ENCODE measurements at regions not wholly inside any gene's neighbourhood (a gene's known extent, or its start where the extent isn't known, plus 50 kb on each side); places are given as distances from the start of the nearest gene placed in this dataset.

GRCh38 chr11:32265911-32266310, 169.4 kb downstream of the WT1 start:
- Mint-ChIP-seq H3K27ac (no peak overlapping the region), H3K4me3 (no peak overlapping the region), H3K4me1 (no peaks in the 10 kb centered on the region), H3K27me3 (peaks cover 8 to 13% of the 10 kb centered on the region in 2 donors), H3K9me3 (peaks cover 0 to 3% (median 0%) of the 10 kb centered on the region in 8 donors), H3K36me3 (no peaks in the 10 kb centered on the region)
- Histone ChIP-seq H3K27ac (ENCODE audit: low read depth, low read length) (no peak overlapping the region), H3K4me3 (ENCODE audit: low read length in 2 of 2) (no peak overlapping the region), H3K4me1 (ENCODE audit: insufficient read depth, low read length) (no peaks in the 10 kb centered on the region), H3K27me3 (ENCODE audit: insufficient read depth, low read length) (no peaks in the 10 kb centered on the region), H3K9me3 (ENCODE audit: control insufficient read depth in 1 of 2, low read length in 2 of 2) (no peaks in the 10 kb centered on the region), H3K36me3 (ENCODE audit: insufficient read depth, low read length) (no peaks in the 10 kb centered on the region)
- ChIA-PET CTCF (ENCODE audit: partially characterized antibody) (no interaction called here), POLR2A (ENCODE audit: partially characterized antibody) (no interaction called here)
- intact Hi-C loops (cut with micrococcal nuclease), result no loop called here
- no peak for DNase-seq

- Mint-ChIP-seq H3K4me3 (no peak overlapping the region), H3K27me3 (peaks cover 8 to 13% of the 10 kb centered on the region in 2 donors), H3K4me1 (no peaks in the 10 kb centered on the region), H3K9me3 (peaks cover 0 to 3% (median 0%) of the 10 kb centered on the region in 8 donors), H3K36me3 (no peaks in the 10 kb centered on the region), H3K27ac (no peak overlapping the region)
- H3K27me3 ChIP-seq (ENCODE audit: insufficient read depth, low read length), result no peaks in the 10 kb centered on the region
- H3K4me1 ChIP-seq (ENCODE audit: insufficient read depth, low read length), result no peaks in the 10 kb centered on the region
- no peaks in the 10 kb centered on the region for H3K9me3 ChIP-seq (ENCODE audit: control insufficient read depth in 1 of 2, low read length in 2 of 2)
- DNase-seq, result no peak
- CTCF ChIA-PET (ENCODE audit: partially characterized antibody), result no interaction called here
- intact Hi-C loops (cut with micrococcal nuclease), result no loop called here
- no peak overlapping the region for H3K4me3 ChIP-seq (ENCODE audit: low read length in 2 of 2)
- H3K36me3 ChIP-seq (ENCODE audit: insufficient read depth, low read length), result no peaks in the 10 kb centered on the region
- POLR2A ChIA-PET (ENCODE audit: partially characterized antibody), result no interaction called here
- no peak overlapping the region for H3K27ac ChIP-seq (ENCODE audit: low read depth, low read length)
Observed at GRCh38 chr11:32266601-32267000, 168.7 kb downstream of the WT1 start.

GRCh38 chr11:32267679-32268187, 167.6 kb downstream of the WT1 start:
- no peaks in the 10 kb centered on the region for H3K27me3 ChIP-seq (ENCODE audit: insufficient read depth, low read length)
- Mint-ChIP-seq H3K27ac (no peak overlapping the region), H3K9me3 (peaks cover 0 to 3% (median 0%) of the 10 kb centered on the region in 8 donors), H3K27me3 (peaks cover 9 to 13% of the 10 kb centered on the region in 2 donors), H3K4me1 (no peaks in the 10 kb centered on the region), H3K36me3 (no peaks in the 10 kb centered on the region), H3K4me3 (no peak overlapping the region)
- intact Hi-C loops (cut with micrococcal nuclease), result no loop called here
- ChIA-PET CTCF (ENCODE audit: partially characterized antibody) (no interaction called here), POLR2A (ENCODE audit: partially characterized antibody) (interaction anchor here (0.6 kb wide), 1 partner anchor 64 kb away, joined by 3 read pairs; no protein-coding TSS in a partner anchor)
- no peak overlapping the region for H3K27ac ChIP-seq (ENCODE audit: low read depth, low read length)
- no peak for DNase-seq
- no peak overlapping the region for H3K4me3 ChIP-seq (ENCODE audit: low read length in 2 of 2)
- H3K36me3 ChIP-seq (ENCODE audit: insufficient read depth, low read length), result no peaks in the 10 kb centered on the region
- H3K9me3 ChIP-seq (ENCODE audit: control insufficient read depth in 1 of 2, low read length in 2 of 2), result no peaks in the 10 kb centered on the region
- H3K4me1 ChIP-seq (ENCODE audit: insufficient read depth, low read length), result no peaks in the 10 kb centered on the region

- H3K4me1 Mint-ChIP-seq, result no peaks in the 10 kb centered on the region
- intact Hi-C loops (cut with micrococcal nuclease), result no loop called here
- no peaks in the 10 kb centered on the region for H3K36me3 Mint-ChIP-seq
- H3K4me1 ChIP-seq (ENCODE audit: insufficient read depth, low read length), result no peaks in the 10 kb centered on the region
- CTCF ChIA-PET (ENCODE audit: partially characterized antibody), result no interaction called here
- no peak overlapping the region for H3K4me3 Mint-ChIP-seq
- no peaks in the 10 kb centered on the region for H3K36me3 ChIP-seq (ENCODE audit: insufficient read depth, low read length)
- peaks cover 0 to 3% (median 0%) of the 10 kb centered on the region in 8 donors for H3K9me3 Mint-ChIP-seq
- peaks cover 9 to 19% of the 10 kb centered on the region in 2 donors for H3K27me3 Mint-ChIP-seq
- H3K27ac ChIP-seq (ENCODE audit: low read depth, low read length), result no peak overlapping the region
- no peak for DNase-seq
- no peaks in the 10 kb centered on the region for H3K27me3 ChIP-seq (ENCODE audit: insufficient read depth, low read length)
- H3K4me3 ChIP-seq (ENCODE audit: low read length in 2 of 2), result no peak overlapping the region
- H3K9me3 ChIP-seq (ENCODE audit: control insufficient read depth in 1 of 2, low read length in 2 of 2), result no peaks in the 10 kb centered on the region
- POLR2A ChIA-PET (ENCODE audit: partially characterized antibody), result no interaction called here
- no peak overlapping the region for H3K27ac Mint-ChIP-seq
Observed at GRCh38 chr11:32273931-32274330, 161.4 kb downstream of the WT1 start.

GRCh38 chr11:32279672-32280071, 155.7 kb downstream of the WT1 start:
- no peaks in the 10 kb centered on the region for H3K36me3 ChIP-seq (ENCODE audit: insufficient read depth, low read length)
- Mint-ChIP-seq H3K9me3 (peaks cover 0 to 10% (median 3%) of the 10 kb centered on the region in 8 donors), H3K4me3 (no peak overlapping the region), H3K36me3 (no peaks in the 10 kb centered on the region), H3K4me1 (no peaks in the 10 kb centered on the region), H3K27me3 (peaks cover 12 to 18% of the 10 kb centered on the region in 2 donors), H3K27ac (no peak overlapping the region)
- H3K27ac ChIP-seq (ENCODE audit: low read depth, low read length), result no peak overlapping the region
- H3K4me1 ChIP-seq (ENCODE audit: insufficient read depth, low read length), result no peaks in the 10 kb centered on the region
- no peak overlapping the region for H3K4me3 ChIP-seq (ENCODE audit: low read length in 2 of 2)
- no peaks in the 10 kb centered on the region for H3K9me3 ChIP-seq (ENCODE audit: control insufficient read depth in 1 of 2, low read length in 2 of 2)
- POLR2A ChIA-PET (ENCODE audit: partially characterized antibody), result no interaction called here
- no peaks in the 10 kb centered on the region for H3K27me3 ChIP-seq (ENCODE audit: insufficient read depth, low read length)
- DNase-seq, result no peak
- intact Hi-C loops (cut with micrococcal nuclease), result no loop called here
- CTCF ChIA-PET (ENCODE audit: partially characterized antibody), result interaction anchor here (2.3 kb wide), 1 partner anchor 17 kb away, joined by 11 read pairs; no protein-coding TSS in a partner anchor

GRCh38 chr11:32280339-32280738, 155.0 kb downstream of the WT1 start:
- Histone ChIP-seq H3K27me3 (ENCODE audit: insufficient read depth, low read length) (no peaks in the 10 kb centered on the region), H3K27ac (ENCODE audit: low read depth, low read length) (no peak overlapping the region), H3K4me3 (ENCODE audit: low read length in 2 of 2) (no peak overlapping the region), H3K36me3 (ENCODE audit: insufficient read depth, low read length) (no peaks in the 10 kb centered on the region), H3K9me3 (ENCODE audit: control insufficient read depth in 1 of 2, low read length in 2 of 2) (no peaks in the 10 kb centered on the region), H3K4me1 (ENCODE audit: insufficient read depth, low read length) (no peaks in the 10 kb centered on the region)
- peaks cover 0 to 10% (median 3%) of the 10 kb centered on the region in 8 donors for H3K9me3 Mint-ChIP-seq
- no peak overlapping the region for H3K4me3 Mint-ChIP-seq
- CTCF ChIA-PET (ENCODE audit: partially characterized antibody), result interaction anchor here (1.0 to 2.3 kb wide), 2 partner anchors 17 to 23 kb away, joined by 3 to 11 read pairs; no protein-coding TSS in a partner anchor
- no peaks in the 10 kb centered on the region for H3K36me3 Mint-ChIP-seq
- intact Hi-C loops (cut with micrococcal nuclease), result no loop called here
- no peak overlapping the region for H3K27ac Mint-ChIP-seq
- DNase-seq, result no peak
- no peaks in the 10 kb centered on the region for H3K4me1 Mint-ChIP-seq
- peaks cover 13 to 15% of the 10 kb centered on the region in 2 donors for H3K27me3 Mint-ChIP-seq
- POLR2A ChIA-PET (ENCODE audit: partially characterized antibody), result no interaction called here

GRCh38 chr11:32288276-32288675, 147.1 kb downstream of the WT1 start:
- Mint-ChIP-seq H3K9me3 (peaks cover 0 to 11% (median 2%) of the 10 kb centered on the region in 8 donors), H3K27ac (no peak overlapping the region), H3K27me3 (peaks cover 5 to 17% of the 10 kb centered on the region in 2 donors), H3K36me3 (no peaks in the 10 kb centered on the region), H3K4me1 (no peaks in the 10 kb centered on the region), H3K4me3 (no peak overlapping the region)
- no peak for DNase-seq
- Histone ChIP-seq H3K4me3 (ENCODE audit: low read length in 2 of 2) (no peak overlapping the region), H3K4me1 (ENCODE audit: insufficient read depth, low read length) (no peaks in the 10 kb centered on the region), H3K27ac (ENCODE audit: low read depth, low read length) (no peak overlapping the region), H3K9me3 (ENCODE audit: control insufficient read depth in 1 of 2, low read length in 2 of 2) (no peaks in the 10 kb centered on the region), H3K27me3 (ENCODE audit: insufficient read depth, low read length) (no peaks in the 10 kb centered on the region), H3K36me3 (ENCODE audit: insufficient read depth, low read length) (no peaks in the 10 kb centered on the region)
- ChIA-PET CTCF (ENCODE audit: partially characterized antibody) (interaction anchor here (1.7 kb wide), 1 partner anchor 10 kb away, joined by 8 read pairs; no protein-coding TSS in a partner anchor), POLR2A (ENCODE audit: partially characterized antibody) (no interaction called here)
- intact Hi-C loops (cut with micrococcal nuclease), result no loop called here
